Uterus (tissue), 2 donors: ENCODE measurements at regions not wholly inside any gene's neighbourhood (a gene's known extent, or its start where the extent isn't known, plus 50 kb on each side); places are given as distances from the start of the nearest gene placed in this dataset.

Source experiments
- CTCF ChIP-seq, 4 experiments: fragments of 200-600 bp in 2 of 4; fragments of 450-650 bp in 2 of 4; sonication (generic) in 2 of 4; IDR thresholded peaks; one replicate each; pipeline ENCODE4 v1.5.1; 2016 to 2019; ENCODE audit warnings: antibody characterized with exemption in 4 of 4, mild to moderate bottlenecking in 2 of 4, moderate library complexity in 1 of 4
- POLR2A ChIP-seq, 2 donors: fragments of 450-650 bp; IDR thresholded peaks; one replicate each; pipeline ENCODE4 v1.6.1; 2016; ENCODE audit warnings: antibody characterized with exemption in 2 of 2, mild to moderate bottlenecking in 1 of 2, moderate library complexity in 1 of 2

- TF ChIP-seq CTCF (IDR thresholded peaks at IDR 0.05) (no peak), POLR2A (IDR thresholded peaks at IDR 0.05) (no peak)
Observed at GRCh38 chr6:147837540-147837939, 329.1 kb downstream of the SAMD5 start.
